Endothelial cell of umbilical vein (primary cell): ENCODE measurements at regions not wholly inside any gene's neighbourhood (a gene's known extent, or its start where the extent isn't known, plus 50 kb on each side); places are given as distances from the start of the nearest gene placed in this dataset.

Source experiments
- BruUV-seq: library from RNA; stranded (reverse); fragments of 400-500 nt; replicated peaks from 2 replicates; lab custom pipeline; 2021; lab: Mats Ljungman, UMichigan
- CTCF ChIA-PET: fragments of 300-600, 350-600 bp; sonication (Branson Sonifier 250); formaldehyde crosslinking; loops from one replicate; lab custom pipeline; 2021; ENCODE audit warnings: antibody characterized with exemption, inconsistent platforms; lab: Charles Lee
- POLR2A ChIA-PET: fragments of 300-600, 350-600 bp; sonication (Branson Sonifier 250); formaldehyde crosslinking; loops from one replicate; lab custom pipeline; 2021; ENCODE audit warnings: antibody characterized with exemption, inconsistent platforms; lab: Charles Lee
- DNase-seq: peaks from one replicate; pipeline ENCODE4 v3.0.0-alpha.2; 2011; ENCODE audit warnings: low read depth, low spot score
- FAIRE-seq: peaks from 2 replicates; lab custom pipeline; 2011; peaks lifted over from hg19 to GRCh38; lab: Jason Lieb, UNC
- H2AFZ ChIP-seq: 2 replicates; pipeline ENCODE4 v1.6.0; 2012; ENCODE audit warnings: low read depth, low read length, control low read depth, inconsistent platforms
- H3K27ac ChIP-seq: 2 replicates; pipeline ENCODE4 v1.5.1; 2011; ENCODE audit warnings: low read depth, mild to moderate bottlenecking, control low read depth, low read length, moderate library complexity; ENCODE audit not compliant: insufficient read depth
- H3K27me3 ChIP-seq, 2 experiments: 2 replicates each; pipeline versions ENCODE4 v1.6.0 to v1.6.1; 2011; ENCODE audit warnings: low read length in 2 of 2, mixed read lengths in 1 of 2; ENCODE audit not compliant: control insufficient read depth in 2 of 2, insufficient read depth in 2 of 2
- H3K36me3 ChIP-seq, 2 experiments: 2 replicates in 1 of 2; 3 replicates in 1 of 2; pipeline ENCODE4 v1.5.1; 2011; ENCODE audit warnings: low read length in 2 of 2, mild to moderate bottlenecking in 1 of 2, moderate library complexity in 1 of 2; ENCODE audit not compliant: control insufficient read depth in 2 of 2, insufficient read depth in 2 of 2; ENCODE audit errors: extremely low read depth in 1 of 2
- H3K4me1 ChIP-seq: 3 replicates; pipeline ENCODE4 v1.5.1; 2011; ENCODE audit warnings: mild to moderate bottlenecking, low read length; ENCODE audit not compliant: control insufficient read depth, insufficient read depth; ENCODE audit errors: extremely low read depth
- H3K4me2 ChIP-seq: 2 replicates; pipeline ENCODE4 v1.6.1; 2011; ENCODE audit warnings: low read length, control low read depth, mixed read lengths; ENCODE audit not compliant: insufficient read depth
- H3K4me3 ChIP-seq, 3 experiments: fragments of 200-600 bp in 1 of 3; sonication (generic), shearing (Covaris generic) in 1 of 3; replicated peaks in 1 of 3; 2 replicates each; pipeline ENCODE4 v1.5.1; 2011 to 2016; ENCODE audit warnings: control low read depth in 3 of 3, low read length in 3 of 3, mild to moderate bottlenecking in 2 of 3, inconsistent platforms in 1 of 3, low read depth in 1 of 3, moderate library complexity in 1 of 3; ENCODE audit not compliant: insufficient read depth in 1 of 3
- H3K79me2 ChIP-seq: 2 replicates; pipeline ENCODE4 v1.6.0; 2012; ENCODE audit warnings: low read length, inconsistent platforms; ENCODE audit not compliant: control insufficient read depth, insufficient read depth
- H3K9ac ChIP-seq: replicated peaks from 2 replicates; pipeline ENCODE3; 2011; ENCODE audit warnings: low read length, control low read depth; ENCODE audit not compliant: insufficient read depth; ENCODE audit errors: extremely low read depth
- H3K9me1 ChIP-seq: replicated peaks from 3 replicates; pipeline ENCODE4 v1.6.0; 2011; ENCODE audit warnings: mild to moderate bottlenecking, low read length; ENCODE audit not compliant: control insufficient read depth, insufficient read depth; ENCODE audit errors: extremely low read depth
- H3K9me3 ChIP-seq: replicated peaks from 2 replicates; pipeline ENCODE4 v1.5.1; 2012; ENCODE audit warnings: low read length, inconsistent platforms; ENCODE audit not compliant: control insufficient read depth, insufficient read depth
- H4K20me1 ChIP-seq: replicated peaks from 2 replicates; pipeline ENCODE3; 2011; ENCODE audit warnings: mild to moderate bottlenecking, low read length; ENCODE audit not compliant: control insufficient read depth, insufficient read depth; ENCODE audit errors: extremely low read depth
- CTCF ChIP-seq, 2 donors: IDR thresholded peaks; 1 replicate in 1 of 2; 2 replicates in 1 of 2; pipeline ENCODE4 v1.5.1; 2011; ENCODE audit warnings: low read length in 2 of 2, mild to moderate bottlenecking in 2 of 2, moderate library complexity in 2 of 2, control low read depth in 1 of 2, inconsistent platforms in 1 of 2, low read depth in 1 of 2; ENCODE audit not compliant: insufficient read depth in 1 of 2; ENCODE audit errors: extremely low read depth in 1 of 2
- EZH2 ChIP-seq: IDR thresholded peaks from 2 replicates; pipeline ENCODE4 v1.6.1; 2012; ENCODE audit warnings: borderline replicate concordance, low read depth, mild to moderate bottlenecking, moderate library complexity, low read length, inconsistent platforms; ENCODE audit not compliant: severe bottlenecking
- GATA2 ChIP-seq: IDR thresholded peaks from 2 replicates; pipeline ENCODE4 v1.7.0; 2011; ENCODE audit warnings: low read depth, mild to moderate bottlenecking, moderate library complexity, mixed read lengths, low read length; ENCODE audit not compliant: insufficient read length, insufficient read depth
- MAX ChIP-seq: IDR thresholded peaks from 2 replicates; pipeline ENCODE4 v1.6.1; 2011; ENCODE audit not compliant: insufficient read depth, insufficient read length
- POLR2AphosphoS5 ChIP-seq: IDR thresholded peaks from 2 replicates; pipeline ENCODE4 v1.6.1; 2012; ENCODE audit warnings: low read depth, mild to moderate bottlenecking, control low read depth, low read length, moderate library complexity; ENCODE audit not compliant: insufficient read depth
- dilution Hi-C: fragments of 300-500 bp; cut with MboI; formaldehyde crosslinking; loops from one replicate; pipeline ENCODE4 v1.15.0; 2019; ENCODE audit warnings: low sequenced_read_pairs; ENCODE audit not compliant: extremely low pct_ligation_motif_present
- intact Hi-C: fragments of 100-400 bp; cut with micrococcal nuclease; formaldehyde crosslinking; loops from one replicate; pipeline ENCODE4 v1.10.0; 2022

- no TSS peak for BruUV-seq
- FAIRE-seq (no peak), DNase-seq (no peak)
- Histone ChIP-seq H3K9me3 (no peaks in the 10 kb centered on the region), H3K9me1 (no peaks in the 10 kb centered on the region), H3K27me3 (no peaks in the 10 kb centered on the region), H3K4me3 (no peak overlapping the region), H2AFZ (no peak overlapping the region), H3K27ac (no peak overlapping the region), H3K36me3 (no peaks in the 10 kb centered on the region), H3K4me1 (no peaks in the 10 kb centered on the region), H3K79me2 (no peaks in the 10 kb centered on the region), H4K20me1 (no peaks in the 10 kb centered on the region), H3K9ac (no peak overlapping the region), H3K4me2 (no peak overlapping the region)
- dilution Hi-C loops (no loop called here), intact Hi-C loops (no loop called here)
- TF ChIP-seq POLR2AphosphoS5 = no peak
- ChIA-PET CTCF (interaction anchor here (1.1 kb wide), 1 partner anchor 9 kb away, joined by 3 read pairs; no protein-coding TSS in a partner anchor), POLR2A (no interaction called here)
Measured at GRCh38 chr1:70537788-70538187, 126.7 kb downstream of the CTH start.

- no peak for FAIRE-seq
- no peaks in the 10 kb centered on the region for H3K79me2 ChIP-seq
- dilution Hi-C loops = no loop called here
Measured at GRCh38 chr1:70542030-70542429, 131.0 kb downstream of the CTH start.

More at GRCh38 chr1:70542030-70542429, 131.0 kb downstream of the CTH start:
- Histone ChIP-seq H3K9me1 (no peaks in the 10 kb centered on the region), H3K4me3 (no peak overlapping the region), H3K9me3 (no peaks in the 10 kb centered on the region), H3K4me2 (no peak overlapping the region), H3K4me1 (no peaks in the 10 kb centered on the region), H3K27me3 (no peaks in the 10 kb centered on the region), H2AFZ (no peak overlapping the region), H3K9ac (no peak overlapping the region), H3K36me3 (no peaks in the 10 kb centered on the region), H3K27ac (no peak overlapping the region), H4K20me1 (no peaks in the 10 kb centered on the region)
- BruUV-seq = no TSS peak
- CTCF ChIA-PET = no interaction called here
- DNase-seq = no peak
- intact Hi-C loops = no loop called here
- TF ChIP-seq MAX (no peak), EZH2 (no peak), CTCF (IDR thresholded peaks at IDR 0.05; ENCODE audit: extremely low read depth in 1 of 2, insufficient read depth in 1 of 2, low read depth in 1 of 2, low read length in 2 of 2) (no peak), GATA2 (no peak)
- POLR2A ChIA-PET = no interaction called here
